CD4-positive, alpha-beta T cell (primary cell): ENCODE measurements at regions not wholly inside any gene's neighbourhood (a gene's known extent, or its start where the extent isn't known, plus 50 kb on each side); places are given as distances from the start of the nearest gene placed in this dataset.

Experiments used
- ATAC-seq: fragments of 200-7000 bp; cut with Tn5 transposase; one replicate; pipeline ENCODE4 v1.10.0; 2022; ENCODE audit warnings: mild to moderate bottlenecking; ENCODE audit not compliant: poor library complexity
- CTCF ChIA-PET: fragments of 350-600 bp; sonication (Branson Sonifier 250); formaldehyde crosslinking; loops from one replicate; lab custom pipeline; 2021; ENCODE audit warnings: antibody characterized with exemption, inconsistent platforms; lab: Charles Lee
- POLR2A ChIA-PET: fragments of 350-600 bp; sonication (Branson Sonifier 250); formaldehyde crosslinking; loops from one replicate; lab custom pipeline; 2021; ENCODE audit warnings: antibody characterized with exemption, inconsistent platforms; lab: Charles Lee
- DNase-seq, 14 experiments: peaks; one replicate each; pipeline ENCODE4 v3.0.0-alpha.2; 2013 to 2020; ENCODE audit warnings: mixed read lengths in 2 of 14
- H3K27ac ChIP-seq, 2 donors: one replicate each; pipeline versions ENCODE4 v1.5.1 to v1.7.0; 2013; ENCODE audit warnings: low read length in 2 of 2, low read depth in 1 of 2, mild to moderate bottlenecking in 1 of 2
- H3K27me3 ChIP-seq, 2 experiments: 1 replicate in 1 of 2; 2 replicates in 1 of 2; pipeline versions ENCODE4 v1.6.1 to v1.7.0; 2013; ENCODE audit warnings: low read length in 2 of 2, control low read depth in 1 of 2, mild to moderate bottlenecking in 1 of 2, moderate library complexity in 1 of 2; ENCODE audit not compliant: insufficient read depth in 2 of 2, control insufficient read depth in 1 of 2
- H3K36me3 ChIP-seq: one replicate; pipeline ENCODE4 v1.6.1; 2013; ENCODE audit warnings: low read length, control low read depth; ENCODE audit not compliant: insufficient read depth
- H3K4me1 ChIP-seq: one replicate; pipeline ENCODE4 v1.6.1; 2013; ENCODE audit warnings: low read length, control low read depth; ENCODE audit not compliant: insufficient read depth
- H3K4me3 ChIP-seq: one replicate; pipeline ENCODE4 v1.5.1; 2013; ENCODE audit warnings: mild to moderate bottlenecking, low read length, moderate library complexity
- H3K9me3 ChIP-seq, 2 experiments: 1 replicate in 1 of 2; 2 replicates in 1 of 2; pipeline versions ENCODE4 v1.6.1 to v1.7.0; 2013; ENCODE audit warnings: low read length in 2 of 2, mild to moderate bottlenecking in 2 of 2, control low read depth in 1 of 2, moderate library complexity in 1 of 2; ENCODE audit not compliant: control insufficient read depth in 1 of 2, insufficient read depth in 1 of 2
- H3K27ac Mint-ChIP-seq: one replicate; pipeline ENCODE4 v1.8.0; 2020; ENCODE audit warnings: mixed read lengths
- H3K27me3 Mint-ChIP-seq: one replicate; pipeline ENCODE4 v1.8.0; 2021; ENCODE audit warnings: mixed read lengths
- H3K36me3 Mint-ChIP-seq: one replicate; pipeline ENCODE4 v1.8.0; 2021; ENCODE audit warnings: low read depth, mixed read lengths
- H3K4me1 Mint-ChIP-seq: one replicate; pipeline ENCODE4 v1.8.0; 2021; ENCODE audit warnings: low read depth, mixed read lengths
- H3K4me3 Mint-ChIP-seq: one replicate; pipeline ENCODE4 v1.8.0; 2020; ENCODE audit warnings: mild to moderate bottlenecking, mixed read lengths
- H3K9me3 Mint-ChIP-seq: one replicate; pipeline ENCODE4 v1.8.0; 2020; ENCODE audit warnings: mixed read lengths
- CTCF ChIP-seq: fragments of 200-600 bp; IDR thresholded peaks from one replicate; pipeline ENCODE4 v1.8.0; 2022; ENCODE audit warnings: antibody characterized with exemption, mild to moderate bottlenecking
- intact Hi-C, 2 experiments: fragments of 100-400 bp; cut with DNase I in 1 of 2; cut with micrococcal nuclease in 1 of 2; formaldehyde crosslinking; loops; one replicate each; pipeline versions ENCODE4 v1.15.1 to v1.9.0; 2023 to 2025; cut with DNase I, micrococcal nuclease

GRCh38 chr6:74976026-74976425 is 229.8 kb downstream of the COL12A1 start:
- CTCF ChIA-PET: no interaction called here
- no peaks in the 10 kb centered on the region for H3K27me3 Mint-ChIP-seq

DNA sequence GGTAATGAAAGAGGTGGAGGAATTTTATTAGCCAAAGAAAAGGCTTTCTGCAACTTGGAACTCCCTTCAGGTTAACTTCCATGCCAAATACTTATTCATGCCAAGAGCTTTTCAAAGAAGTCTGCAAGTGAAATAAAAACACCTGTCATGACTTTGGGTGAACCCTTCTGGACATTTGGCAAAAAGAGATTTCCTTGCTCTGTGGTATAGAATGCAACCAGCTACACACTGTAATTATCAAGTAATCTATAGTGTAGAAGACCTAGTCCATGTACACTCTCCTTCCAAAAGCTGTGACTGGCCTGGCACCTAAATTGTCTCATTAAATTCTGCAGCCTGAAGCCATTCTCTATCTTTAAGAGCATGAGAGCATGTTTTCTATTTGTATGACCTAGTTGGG is 232.3 kb downstream of the COL12A1 start:
- no peaks in the 10 kb centered on the region for H3K36me3 Mint-ChIP-seq
- ATAC-seq (no peak), DNase-seq (no peak)
- no peak overlapping the region for H3K4me3 Mint-ChIP-seq
- no peaks in the 10 kb centered on the region for H3K4me1 Mint-ChIP-seq
- ChIA-PET CTCF (no interaction called here), POLR2A (no interaction called here)
- intact Hi-C loops: no loop called here
- no peaks in the 10 kb centered on the region for H3K27me3 Mint-ChIP-seq
- TF ChIP-seq CTCF: no peak
- no peak overlapping the region for H3K4me3 ChIP-seq
- H3K4me1 ChIP-seq: no peaks in the 10 kb centered on the region
- H3K27ac ChIP-seq: no peak overlapping the region
- H3K27ac Mint-ChIP-seq: no peak overlapping the region
- peaks cover 0 to 3% of the 10 kb centered on the region in 2 experiments for H3K9me3 ChIP-seq
- H3K27me3 ChIP-seq: no peaks in the 10 kb centered on the region
- H3K36me3 ChIP-seq: no peaks in the 10 kb centered on the region
- H3K9me3 Mint-ChIP-seq: peaks cover 7% of the 10 kb centered on the region

More at GRCh38 chr6:74976026-74976425, 229.8 kb downstream of the COL12A1 start:
- H3K4me3 Mint-ChIP-seq: no peak overlapping the region
- no peaks in the 10 kb centered on the region for H3K36me3 Mint-ChIP-seq
- peaks cover 7% of the 10 kb centered on the region for H3K9me3 Mint-ChIP-seq
- Histone ChIP-seq H3K27me3 (no peaks in the 10 kb centered on the region), H3K9me3 (peaks cover 0 to 3% of the 10 kb centered on the region in 2 experiments), H3K4me1 (no peaks in the 10 kb centered on the region), H3K36me3 (no peaks in the 10 kb centered on the region), H3K27ac (no peak overlapping the region), H3K4me3 (no peak overlapping the region)
- ATAC-seq (no peak), DNase-seq (no peak)
- no peak overlapping the region for H3K27ac Mint-ChIP-seq
- no peaks in the 10 kb centered on the region for H3K4me1 Mint-ChIP-seq
- POLR2A ChIA-PET: no interaction called here
- intact Hi-C loops: no loop called here
- TF ChIP-seq CTCF: no peak

DNA sequence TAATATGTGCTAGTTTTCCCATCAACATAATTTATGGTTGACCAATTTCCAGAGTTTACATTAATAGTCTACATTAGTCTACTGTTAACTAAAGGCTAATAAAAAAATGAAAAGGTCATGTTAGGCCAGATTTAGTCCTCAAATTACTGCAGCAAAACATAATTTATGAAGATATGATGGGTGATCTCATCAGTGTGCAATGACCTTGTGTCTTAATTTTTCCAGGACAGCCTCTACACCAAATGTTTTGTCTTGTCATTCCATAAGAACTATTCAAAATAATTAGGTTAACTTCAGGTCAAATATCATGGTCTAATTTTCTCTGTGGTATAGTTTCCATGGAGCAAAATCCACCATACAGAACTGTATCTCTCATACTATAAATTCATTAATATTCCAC is 234.2 kb downstream of the COL12A1 start:
- no peaks in the 10 kb centered on the region for H3K27me3 Mint-ChIP-seq
- H3K4me1 Mint-ChIP-seq: no peaks in the 10 kb centered on the region
- TF ChIP-seq CTCF: no peak
- no peak for ATAC-seq
- intact Hi-C loops: no loop called here
- no peak overlapping the region for H3K27ac Mint-ChIP-seq
- H3K36me3 Mint-ChIP-seq: no peaks in the 10 kb centered on the region
- no peak for DNase-seq
- ChIA-PET POLR2A (no interaction called here), CTCF (no interaction called here)
- H3K4me1 ChIP-seq: no peaks in the 10 kb centered on the region
- no peaks in the 10 kb centered on the region for H3K27me3 ChIP-seq
- H3K9me3 Mint-ChIP-seq: peaks cover 5% of the 10 kb centered on the region
- H3K4me3 Mint-ChIP-seq: no peak overlapping the region
- H3K4me3 ChIP-seq: no peak overlapping the region
- no peak overlapping the region for H3K27ac ChIP-seq
- no peaks in the 10 kb centered on the region for H3K9me3 ChIP-seq
- H3K36me3 ChIP-seq: no peaks in the 10 kb centered on the region
